Cardiac muscle cell (in vitro differentiated cells and primary cell): ENCODE measurements at regions not wholly inside any gene's neighbourhood (a gene's known extent, or its start where the extent isn't known, plus 50 kb on each side); places are given as distances from the start of the nearest gene placed in this dataset.

Source experiments
- DNase-seq, 2 donors: peaks; one replicate each; pipeline versions ENCODE4 v3.0.0 to v3.0.0-alpha.2; 2010 to 2017; ENCODE audit warnings: low read depth in 1 of 2, low spot score in 1 of 2
- H3K27ac ChIP-seq: fragments of 200-600 bp; sonication (generic); 2 replicates; pipeline ENCODE4 v1.5.1; 2016
- H3K27me3 ChIP-seq: fragments of 200-600 bp; sonication (generic); 2 replicates; pipeline ENCODE4 v1.6.0; 2016; ENCODE audit warnings: control low read depth
- H3K36me3 ChIP-seq: fragments of 200-600 bp; sonication (generic); 2 replicates; pipeline ENCODE4 v1.5.1; 2016; ENCODE audit warnings: control low read depth
- H3K4me1 ChIP-seq: fragments of 200-600 bp; sonication (generic); 2 replicates; pipeline ENCODE4 v1.8.1; 2017; ENCODE audit warnings: low read depth, mild to moderate bottlenecking, mixed run types
- H3K4me3 ChIP-seq: fragments of 200-600 bp; sonication (generic); 2 replicates; pipeline ENCODE4 v1.5.1; 2016; ENCODE audit warnings: mild to moderate bottlenecking
- H3K9me3 ChIP-seq: fragments of 200-600 bp; sonication (generic); 2 replicates; pipeline ENCODE4 v1.5.1; 2017; ENCODE audit warnings: low read depth, mild to moderate bottlenecking, control low read depth
- TF ChIP-seq, protein P1 (sequence below): IDR thresholded peaks from 2 replicates; pipeline ENCODE4 v1.5.1; 2012; ENCODE audit warnings: low read depth, mild to moderate bottlenecking, low read length

DNA sequence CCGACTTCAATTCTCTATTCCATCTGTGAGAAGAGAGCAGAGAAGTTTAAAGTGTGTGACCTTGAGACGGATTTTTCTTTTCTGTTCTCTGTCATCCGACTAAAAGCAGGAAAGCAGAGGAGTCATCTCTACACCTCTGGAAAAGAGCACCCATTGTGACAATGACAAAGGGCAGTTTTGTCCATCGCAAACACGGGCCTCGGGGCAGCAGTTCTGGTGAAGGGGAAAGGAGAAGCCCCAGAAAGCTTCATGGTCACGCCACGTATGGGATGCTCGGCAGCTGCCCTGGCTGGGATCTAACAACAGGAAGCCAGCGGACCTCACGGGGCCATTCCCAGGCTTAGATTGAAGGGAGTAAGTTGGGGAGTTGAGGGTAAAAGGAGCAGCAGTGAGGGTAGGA, 52.0 kb upstream of the HBS1L start:
- Histone ChIP-seq H3K36me3 (no peaks in the 10 kb centered on the region), H3K27me3 (no peaks in the 10 kb centered on the region), H3K4me1 (no peaks in the 10 kb centered on the region), H3K4me3 (no peak overlapping the region), H3K27ac (no peak overlapping the region), H3K9me3 (no peaks in the 10 kb centered on the region)
- TF ChIP-seq, protein P1, sequence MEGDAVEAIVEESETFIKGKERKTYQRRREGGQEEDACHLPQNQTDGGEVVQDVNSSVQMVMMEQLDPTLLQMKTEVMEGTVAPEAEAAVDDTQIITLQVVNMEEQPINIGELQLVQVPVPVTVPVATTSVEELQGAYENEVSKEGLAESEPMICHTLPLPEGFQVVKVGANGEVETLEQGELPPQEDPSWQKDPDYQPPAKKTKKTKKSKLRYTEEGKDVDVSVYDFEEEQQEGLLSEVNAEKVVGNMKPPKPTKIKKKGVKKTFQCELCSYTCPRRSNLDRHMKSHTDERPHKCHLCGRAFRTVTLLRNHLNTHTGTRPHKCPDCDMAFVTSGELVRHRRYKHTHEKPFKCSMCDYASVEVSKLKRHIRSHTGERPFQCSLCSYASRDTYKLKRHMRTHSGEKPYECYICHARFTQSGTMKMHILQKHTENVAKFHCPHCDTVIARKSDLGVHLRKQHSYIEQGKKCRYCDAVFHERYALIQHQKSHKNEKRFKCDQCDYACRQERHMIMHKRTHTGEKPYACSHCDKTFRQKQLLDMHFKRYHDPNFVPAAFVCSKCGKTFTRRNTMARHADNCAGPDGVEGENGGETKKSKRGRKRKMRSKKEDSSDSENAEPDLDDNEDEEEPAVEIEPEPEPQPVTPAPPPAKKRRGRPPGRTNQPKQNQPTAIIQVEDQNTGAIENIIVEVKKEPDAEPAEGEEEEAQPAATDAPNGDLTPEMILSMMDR: no peak
- no peak for DNase-seq

DNA sequence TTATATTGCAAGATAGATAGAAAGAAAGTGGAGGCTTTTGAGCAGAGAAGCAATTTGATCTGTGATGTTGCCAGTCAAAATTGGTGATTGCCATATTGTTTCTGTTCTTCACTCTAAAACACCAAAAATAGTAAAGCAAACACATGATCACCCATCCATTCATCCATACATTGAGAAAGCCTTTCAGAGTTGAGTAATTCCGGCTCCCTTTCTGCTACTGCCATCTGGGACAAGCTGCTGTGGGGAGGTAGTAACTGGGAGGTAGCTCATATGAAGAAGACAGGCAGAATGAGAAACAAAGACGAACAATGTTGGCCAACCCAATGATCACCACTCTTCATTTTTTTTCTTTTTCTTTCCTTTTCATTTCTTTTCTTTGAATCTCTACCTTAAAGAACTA, 51.1 kb upstream of the HBS1L start:
- Histone ChIP-seq H3K36me3 (no peaks in the 10 kb centered on the region), H3K9me3 (no peaks in the 10 kb centered on the region), H3K4me1 (no peaks in the 10 kb centered on the region), H3K4me3 (no peak overlapping the region), H3K27me3 (no peaks in the 10 kb centered on the region), H3K27ac (no peak overlapping the region)
- TF ChIP-seq, protein P1: no peak
- DNase-seq: no peak

DNA sequence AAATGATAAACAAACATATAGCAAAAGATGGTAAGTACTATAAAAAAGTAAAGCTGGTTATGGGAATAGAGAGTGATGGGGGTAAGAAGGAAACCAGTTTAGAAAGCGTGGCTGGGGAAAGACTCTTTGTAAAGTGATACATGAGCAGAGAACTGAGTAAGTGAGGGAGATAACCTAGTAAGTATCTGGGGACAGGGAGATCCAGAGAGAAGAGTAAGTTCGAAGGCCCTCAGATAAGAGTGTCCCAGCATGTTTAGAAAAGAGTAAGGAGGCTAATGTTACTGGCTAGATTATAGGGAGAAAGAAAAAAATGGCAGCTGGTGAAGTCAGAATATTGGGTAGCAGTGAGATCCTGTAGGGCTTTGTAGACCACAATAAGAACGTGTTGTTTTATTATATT, 50.7 kb upstream of the HBS1L start:
- no peaks in the 10 kb centered on the region for H3K4me1 ChIP-seq
- TF ChIP-seq, protein P1: no peak
- H3K27me3 ChIP-seq: no peaks in the 10 kb centered on the region
- DNase-seq: no peak
- no peaks in the 10 kb centered on the region for H3K36me3 ChIP-seq
- no peaks in the 10 kb centered on the region for H3K9me3 ChIP-seq
- H3K27ac ChIP-seq: no peak overlapping the region
- no peak overlapping the region for H3K4me3 ChIP-seq
